Hepatocyte (in vitro differentiated cells): ENCODE measurements at regions not wholly inside any gene's neighbourhood (a gene's known extent, or its start where the extent isn't known, plus 50 kb on each side); places are given as distances from the start of the nearest gene placed in this dataset.

Source experiments
- DNase-seq: peaks from one replicate; pipeline ENCODE4 v3.0.0-alpha.2; 2016; ENCODE audit warnings: low spot score
- H2AFZ ChIP-seq: fragments of 200-600 bp; sonication (generic); 2 replicates; pipeline ENCODE4 v1.6.0; 2016; ENCODE audit warnings: antibody characterized with exemption, mild to moderate bottlenecking
- H3K27ac ChIP-seq: fragments of 200-600 bp; sonication (generic); 2 replicates; pipeline ENCODE4 v1.5.1; 2016; ENCODE audit warnings: mild to moderate bottlenecking
- H3K27me3 ChIP-seq: fragments of 200-600 bp; sonication (generic); 2 replicates; pipeline ENCODE4 v1.6.1; 2016
- H3K36me3 ChIP-seq: fragments of 200-600 bp; sonication (generic); replicated peaks from 2 replicates; pipeline ENCODE4 v1.5.1; 2016; ENCODE audit warnings: low read depth; ENCODE audit not compliant: insufficient read depth
- H3K4me1 ChIP-seq: fragments of 200-600 bp; sonication (generic); 2 replicates; pipeline ENCODE4 v1.5.1; 2016; ENCODE audit warnings: mild to moderate bottlenecking, moderate library complexity; ENCODE audit not compliant: insufficient read depth
- H3K4me2 ChIP-seq: fragments of 200-600 bp; sonication (generic); 2 replicates; pipeline ENCODE4 v1.6.0; 2016
- H3K4me3 ChIP-seq: fragments of 200-600 bp; sonication (generic); 2 replicates; pipeline ENCODE4 v1.5.1; 2016; ENCODE audit warnings: mild to moderate bottlenecking
- H3K79me2 ChIP-seq: fragments of 200-600 bp; sonication (generic); 2 replicates; pipeline ENCODE4 v1.6.0; 2017; ENCODE audit warnings: mild to moderate bottlenecking
- H3K9me2 ChIP-seq: fragments of 200-600 bp; sonication (generic); replicated peaks from 2 replicates; pipeline ENCODE4 v1.6.0; 2017; ENCODE audit warnings: mild to moderate bottlenecking; ENCODE audit not compliant: insufficient read depth
- H3K9me3 ChIP-seq: fragments of 200-600 bp; sonication (generic); 2 replicates; pipeline ENCODE4 v1.5.1; 2016; ENCODE audit warnings: low read depth, mild to moderate bottlenecking
- H4K20me1 ChIP-seq: fragments of 200-600 bp; sonication (generic); 2 replicates; pipeline ENCODE4 v1.6.0; 2016; ENCODE audit warnings: mild to moderate bottlenecking; ENCODE audit not compliant: insufficient read depth, poor library complexity, severe bottlenecking
- CTCF ChIP-seq: fragments of 200-600 bp; sonication (generic); IDR thresholded peaks from 2 replicates; pipeline ENCODE4 v1.5.1; 2016; ENCODE audit warnings: antibody characterized with exemption, mild to moderate bottlenecking; ENCODE audit not compliant: poor library complexity
- EZH2 ChIP-seq: fragments of 200-600 bp; sonication (generic); IDR thresholded peaks from 2 replicates; pipeline ENCODE4 v1.6.1; 2016; ENCODE audit warnings: antibody characterized with exemption, mild to moderate bottlenecking, borderline replicate concordance
- EZH2phosphoT487 ChIP-seq: fragments of 200-600 bp; sonication (generic); IDR thresholded peaks from one replicate; pipeline ENCODE4 v1.6.1; 2018; ENCODE audit warnings: antibody characterized with exemption, mild to moderate bottlenecking, low read depth, moderate library complexity; ENCODE audit not compliant: unreplicated experiment, severe bottlenecking
- WGBS: methylation state at CpG from one replicate; pipeline ENCODE4 v1.1.6; 2016; ENCODE audit warnings: low lambda C conversion rate; ENCODE audit errors: missing lambda C conversion rate; 5-methylcytosine and 5-hydroxymethylcytosine counted together

DNA sequence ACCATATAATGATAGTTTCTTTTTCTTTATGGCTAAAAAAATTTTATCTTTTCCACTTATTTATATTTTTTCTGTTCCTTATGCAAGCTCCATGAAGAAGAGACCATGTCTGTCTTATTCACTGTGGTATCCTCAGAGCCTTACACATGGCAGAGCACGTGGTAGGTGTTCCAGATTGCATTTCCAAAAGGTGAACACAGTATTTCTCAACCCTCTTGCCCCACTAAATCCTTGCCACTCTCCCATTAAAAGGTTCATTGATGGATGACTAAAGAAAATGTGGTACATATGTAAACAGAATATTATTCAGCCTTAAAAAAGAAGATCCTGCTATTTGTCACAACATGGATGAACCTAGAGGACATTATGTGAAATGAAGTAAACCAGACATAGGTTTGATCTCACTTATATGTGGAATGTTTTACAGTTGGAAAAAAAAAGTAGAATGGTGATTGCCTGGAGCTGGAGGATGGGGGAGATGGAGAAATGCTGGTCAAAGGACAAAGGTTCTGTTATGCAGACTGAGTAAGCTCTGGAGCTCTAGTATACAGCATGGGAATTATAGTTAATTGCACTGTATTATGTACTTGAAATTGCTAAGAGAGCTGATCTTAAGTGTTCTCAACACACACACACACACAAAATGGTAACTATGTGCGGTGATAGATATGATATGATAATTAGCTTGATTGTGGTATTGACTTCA, 266.7 kb downstream of the CNTN3 start:
- Histone ChIP-seq H3K4me3 (no peak overlapping the region), H3K9me3 (no peaks in the 10 kb centered on the region), H3K27ac (peak overlapping the region; percentile 18), H3K27me3 (no peaks in the 10 kb centered on the region), H3K4me2 (no peak overlapping the region), H3K4me1 (peaks cover 9% of the 10 kb centered on the region), H3K36me3 (no peaks in the 10 kb centered on the region), H3K9me2 (no peaks in the 10 kb centered on the region), H3K79me2 (no peaks in the 10 kb centered on the region), H4K20me1 (no peaks in the 10 kb centered on the region), H2AFZ (no peak overlapping the region)
- WGBS, result 76% methylated on average over 2 of the region's 2 CpGs
- TF ChIP-seq EZH2phosphoT487 (no peak), EZH2 (no peak), CTCF (no peak)
- DNase-seq, result peak; percentile 6

DNA sequence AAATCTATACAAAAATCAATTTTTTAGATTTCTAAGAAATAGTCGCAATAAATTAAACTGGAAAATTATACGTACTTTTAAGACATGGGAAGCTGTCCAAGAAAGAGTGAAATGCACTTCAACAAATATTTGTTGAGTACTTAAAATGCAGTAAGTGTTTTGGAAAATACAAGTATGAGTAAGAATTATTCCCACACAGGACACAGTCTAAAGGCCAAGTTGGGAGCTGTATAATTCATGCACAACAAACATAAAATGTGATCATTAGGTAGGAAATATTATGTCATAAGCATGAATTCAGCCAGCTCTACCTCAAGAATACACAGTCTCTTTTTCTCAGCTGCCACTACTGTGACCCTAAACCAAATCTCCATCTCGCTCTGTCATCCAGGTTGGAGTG, 267.6 kb downstream of the CNTN3 start:
- Histone ChIP-seq H3K4me1 (peaks cover 9% of the 10 kb centered on the region), H4K20me1 (no peaks in the 10 kb centered on the region), H3K9me3 (no peaks in the 10 kb centered on the region), H3K36me3 (no peaks in the 10 kb centered on the region), H3K27me3 (no peaks in the 10 kb centered on the region), H3K9me2 (no peaks in the 10 kb centered on the region), H3K79me2 (no peaks in the 10 kb centered on the region), H3K27ac (no peak overlapping the region), H3K4me2 (no peak overlapping the region), H3K4me3 (no peak overlapping the region), H2AFZ (no peak overlapping the region)
- no peak for DNase-seq
- TF ChIP-seq EZH2phosphoT487, result no peak
- 87% methylated on average over 3 of the region's 3 CpGs for WGBS

- 91% methylated on average over 2 of the region's 2 CpGs for WGBS
These were observed 268.8 kb downstream of the CNTN3 start for GRCh38 chr3:74345701-74346100.

More at GRCh38 chr3:74345701-74346100, 268.8 kb downstream of the CNTN3 start:
- H3K9me3 ChIP-seq, result no peaks in the 10 kb centered on the region
- no peak overlapping the region for H3K27ac ChIP-seq
- no peak for DNase-seq
- no peak for TF ChIP-seq EZH2
- TF ChIP-seq EZH2phosphoT487, result no peak
- TF ChIP-seq CTCF, result no peak
- H3K4me2 ChIP-seq, result no peak overlapping the region
- H3K4me1 ChIP-seq, result peaks cover 9% of the 10 kb centered on the region
- no peaks in the 10 kb centered on the region for H4K20me1 ChIP-seq
- H3K4me3 ChIP-seq, result no peak overlapping the region
- H3K27me3 ChIP-seq, result no peaks in the 10 kb centered on the region
- no peaks in the 10 kb centered on the region for H3K36me3 ChIP-seq
- no peaks in the 10 kb centered on the region for H3K79me2 ChIP-seq
- no peak overlapping the region for H2AFZ ChIP-seq
- no peaks in the 10 kb centered on the region for H3K9me2 ChIP-seq
